Epithelial cell of proximal tubule (primary cell): ENCODE measurements at regions not wholly inside any gene's neighbourhood (a gene's known extent, or its start where the extent isn't known, plus 50 kb on each side); places are given as distances from the start of the nearest gene placed in this dataset.

ENCODE experiments used
- DNase-seq: peaks from one replicate; pipeline ENCODE4 v3.0.0-alpha.2; 2011; ENCODE audit warnings: low read depth
- H3K4me3 ChIP-seq: 2 replicates; pipeline ENCODE4 v1.5.1; 2011; ENCODE audit warnings: low read depth, mild to moderate bottlenecking, low read length
- CTCF ChIP-seq: conservative IDR thresholded peaks from 2 replicates; pipeline ENCODE4 v1.5.1; 2012; ENCODE audit warnings: low read depth, mild to moderate bottlenecking, low read length

- no peak for TF ChIP-seq CTCF
- no peak for DNase-seq
- H3K4me3 ChIP-seq, result no peak overlapping the region
These were observed 83.6 kb downstream of the ENC1 start for GRCh38 chr5:74556631-74557595.

DNA sequence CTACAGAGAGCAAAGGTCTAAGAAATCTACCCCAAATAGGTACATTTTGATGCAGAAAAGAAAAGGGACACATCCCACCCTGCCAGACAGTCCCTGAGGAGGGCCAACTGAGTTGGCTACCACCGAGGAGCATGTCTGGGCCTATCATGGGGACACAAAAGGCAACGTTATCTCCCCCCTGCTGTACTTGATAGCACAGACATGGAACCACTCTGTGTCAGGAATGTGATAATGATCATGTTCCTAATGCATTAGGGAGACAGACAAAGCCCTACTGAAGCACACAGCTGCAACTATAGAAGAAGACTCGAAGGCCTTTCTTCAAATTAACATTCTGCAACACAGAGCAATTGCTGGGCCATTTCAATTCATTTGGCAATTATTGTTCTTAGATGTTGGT is 84.5 kb downstream of the ENC1 start:
- TF ChIP-seq CTCF, result no peak
- DNase-seq, result no peak
- no peak overlapping the region for H3K4me3 ChIP-seq

DNA sequence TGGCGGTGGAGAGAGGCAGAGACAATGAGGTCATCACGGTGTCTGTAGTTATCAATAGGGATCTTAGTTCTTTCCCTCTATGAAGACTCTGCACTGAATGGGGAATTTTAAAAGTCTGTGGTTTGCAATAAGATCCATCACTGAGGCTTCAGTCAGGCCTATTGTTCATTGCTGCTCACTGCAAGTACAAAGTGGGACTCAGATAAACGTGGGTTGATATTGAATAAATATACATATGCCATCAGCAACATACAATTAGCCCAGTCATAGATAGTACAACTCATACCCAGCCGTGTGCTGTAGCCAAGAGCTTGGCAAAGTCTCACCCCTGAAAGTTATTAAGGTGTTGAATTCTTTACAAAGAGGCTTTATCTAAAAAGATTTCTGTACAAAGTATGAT is 88.4 kb downstream of the ENC1 start:
- no peak overlapping the region for H3K4me3 ChIP-seq
- TF ChIP-seq CTCF, result no peak
- DNase-seq, result no peak

DNA sequence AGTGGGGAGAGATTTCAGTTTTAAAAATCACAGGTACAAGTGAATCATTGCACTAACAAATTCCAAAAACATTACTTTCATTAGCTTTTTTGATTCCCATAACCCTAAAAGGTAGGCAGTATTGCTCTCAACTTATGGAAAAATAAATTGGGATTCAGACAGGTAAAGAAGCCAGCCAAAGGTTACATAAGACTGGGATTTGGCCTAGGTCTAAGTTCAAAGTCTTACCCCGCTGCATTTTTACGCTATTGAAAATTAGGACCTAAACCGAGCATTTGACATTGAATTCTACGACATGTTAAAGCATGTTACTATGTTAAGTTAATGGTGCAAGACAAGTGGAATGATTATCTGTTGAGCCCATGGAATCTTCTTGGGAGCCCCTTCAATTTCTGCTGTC is 89.6 kb downstream of the ENC1 start:
- H3K4me3 ChIP-seq, result no peak overlapping the region
- TF ChIP-seq CTCF, result no peak
- no peak for DNase-seq

DNA sequence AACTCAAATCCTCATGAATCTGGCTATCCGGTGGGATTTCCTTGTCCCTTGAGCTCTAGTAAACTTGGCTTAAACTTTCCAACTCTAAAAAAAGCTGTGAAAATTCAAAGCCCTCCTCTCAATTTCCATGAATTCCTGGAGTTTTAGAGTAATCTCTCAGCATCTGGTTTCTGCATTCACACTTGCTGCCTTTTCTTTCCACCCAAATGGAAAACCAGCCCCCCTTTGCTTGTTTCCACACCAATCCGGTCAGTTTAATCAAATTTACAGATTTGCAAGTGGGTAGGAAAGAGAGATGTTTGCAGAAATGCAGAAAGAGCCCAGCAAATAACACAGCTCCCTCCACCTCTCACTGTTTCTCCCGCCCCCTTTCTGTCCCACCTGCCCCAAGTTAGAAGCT is 91.1 kb downstream of the ENC1 start:
- TF ChIP-seq CTCF, result no peak
- no peak for DNase-seq
- H3K4me3 ChIP-seq, result no peak overlapping the region

- H3K4me3 ChIP-seq, result no peak overlapping the region
- TF ChIP-seq CTCF, result no peak
- no peak for DNase-seq
These were observed 93.7 kb downstream of the ENC1 start for GRCh38 chr5:74546796-74547195.

DNA sequence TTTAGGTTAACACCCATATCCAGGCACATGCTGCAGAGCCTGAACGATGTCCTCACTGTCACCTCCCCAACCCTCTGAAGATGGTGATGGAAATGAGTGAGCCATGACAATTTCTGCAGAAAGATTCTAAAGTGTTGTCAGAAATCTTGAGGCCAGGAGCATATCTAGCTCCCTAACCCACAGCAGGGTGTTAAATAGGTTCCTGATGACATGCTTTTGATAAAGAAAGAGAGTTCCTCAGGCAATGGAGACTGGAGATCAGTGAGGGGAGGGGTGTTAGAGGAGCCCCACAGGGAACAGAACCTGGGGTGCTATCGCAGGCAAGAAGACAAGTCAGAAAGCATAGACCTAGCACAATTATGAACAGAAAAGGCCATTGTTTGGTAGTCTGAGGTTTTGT is 95.7 kb downstream of the ENC1 start:
- DNase-seq, result no peak
- H3K4me3 ChIP-seq, result no peak overlapping the region
- TF ChIP-seq CTCF, result no peak
